Skeletal muscle tissue (tissue), 3 donors: ENCODE measurements at regions not wholly inside any gene's neighbourhood (a gene's known extent, or its start where the extent isn't known, plus 50 kb on each side); places are given as distances from the start of the nearest gene placed in this dataset.
"Not testable (repeated sequence)": the region's sequence is repeated elsewhere in the genome, so short reads cannot be mapped to it uniquely, and the experiment has no call there.

ENCODE experiments used
- H3K27ac ChIP-seq: one replicate; pipeline ENCODE4 v1.7.0; 2013; ENCODE audit warnings: mild to moderate bottlenecking, low read depth, low read length, inconsistent platforms
- H3K27me3 ChIP-seq, 3 donors: one replicate each; pipeline ENCODE4 v1.7.0; 2013; ENCODE audit warnings: low read length in 3 of 3; ENCODE audit not compliant: control insufficient read depth in 3 of 3, insufficient read depth in 3 of 3
- H3K36me3 ChIP-seq, 3 donors: one replicate each; pipeline ENCODE4 v1.7.0; 2013; ENCODE audit warnings: low read length in 3 of 3; ENCODE audit not compliant: control insufficient read depth in 3 of 3, insufficient read depth in 3 of 3
- H3K4me1 ChIP-seq, 3 donors: one replicate each; pipeline ENCODE4 v1.7.0; 2013; ENCODE audit warnings: low read length in 3 of 3, mild to moderate bottlenecking in 3 of 3; ENCODE audit not compliant: control insufficient read depth in 3 of 3, insufficient read depth in 3 of 3
- H3K4me3 ChIP-seq, 3 donors: one replicate each; pipeline ENCODE4 v1.7.0; 2013; ENCODE audit warnings: low read length in 3 of 3
- H3K9ac ChIP-seq, 3 donors: one replicate each; pipeline ENCODE4 v1.7.0; 2013; ENCODE audit warnings: low read length in 3 of 3, mild to moderate bottlenecking in 3 of 3, moderate library complexity in 2 of 3, low read depth in 1 of 3
- H3K9me3 ChIP-seq, 3 donors: one replicate each; pipeline ENCODE4 v1.7.0; 2013; ENCODE audit warnings: low read length in 3 of 3; ENCODE audit not compliant: control insufficient read depth in 3 of 3
- donor health status: Osteomylitis.

DNA sequence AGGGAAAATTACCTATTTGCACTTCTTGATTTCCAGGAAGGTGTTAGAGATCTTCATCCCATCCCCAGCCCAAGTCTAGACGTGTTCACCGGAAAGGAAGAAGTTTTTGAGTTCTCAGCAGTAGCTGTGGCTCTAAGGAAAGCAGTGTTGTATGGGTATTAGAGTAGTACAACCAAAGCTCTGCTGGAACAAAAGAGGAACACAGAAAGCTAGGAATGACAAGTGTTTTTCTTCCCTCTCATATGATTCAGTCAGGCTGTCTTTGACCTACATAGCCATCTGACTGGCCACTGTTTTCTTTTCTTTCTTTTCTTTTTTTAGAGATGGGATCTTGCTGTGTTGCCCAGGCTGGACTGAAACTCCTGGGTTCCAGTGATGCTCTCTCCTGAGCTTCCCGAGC is 82.7 kb upstream of the SLC39A10 start:
- no peaks in the 10 kb centered on the region for H3K4me1 ChIP-seq
- H3K9me3 ChIP-seq: no peaks in the 10 kb centered on the region
- H3K27me3 ChIP-seq: no peaks in the 10 kb centered on the region
- H3K36me3 ChIP-seq: no peaks in the 10 kb centered on the region
- H3K4me3 ChIP-seq: no peak overlapping the region
- no peak overlapping the region for H3K27ac ChIP-seq
- H3K9ac ChIP-seq: no peak overlapping the region

DNA sequence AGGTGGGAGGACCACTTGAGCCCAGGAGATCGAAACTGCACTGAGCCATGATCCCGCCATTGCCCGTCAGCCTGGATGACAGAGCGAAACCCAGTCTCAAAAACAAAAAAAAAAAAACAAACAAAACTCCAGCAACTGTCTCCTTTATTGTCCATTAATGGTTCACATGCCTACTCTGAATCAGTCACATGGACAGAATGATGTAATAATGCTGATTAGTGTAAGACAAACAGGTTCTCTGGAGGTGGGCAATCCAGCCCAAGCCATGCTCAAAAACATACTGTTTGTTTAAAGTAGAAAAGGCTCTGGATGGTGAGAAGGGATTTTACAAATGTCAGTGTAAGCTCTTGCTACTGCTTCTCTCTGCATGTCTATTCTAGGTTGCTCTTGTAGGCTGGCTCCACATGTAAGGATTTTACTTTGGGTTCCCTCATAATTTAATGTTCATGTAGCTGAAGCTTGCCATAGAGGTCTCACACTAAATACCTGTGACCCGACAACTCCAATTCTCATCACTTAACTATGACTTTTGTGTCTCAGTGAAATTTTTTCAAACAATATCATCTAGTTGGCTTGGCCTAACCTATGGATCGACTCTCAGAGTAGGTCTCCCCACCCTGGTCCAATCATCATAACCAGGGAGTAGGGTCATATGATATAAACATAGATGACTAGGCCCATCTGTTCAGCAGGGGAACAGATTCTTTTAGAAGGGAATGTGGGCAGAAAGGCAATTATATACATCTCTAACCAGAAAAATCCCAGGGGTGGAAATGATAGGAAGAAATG is 83.9 kb upstream of the SLC39A10 start:
- Histone ChIP-seq H3K27ac (no peak overlapping the region), H3K4me1 (no peaks in the 10 kb centered on the region), H3K36me3 (no peaks in the 10 kb centered on the region), H3K9ac (no peak overlapping the region), H3K9me3 (no peaks in the 10 kb centered on the region), H3K27me3 (no peaks in the 10 kb centered on the region), H3K4me3 (no peak overlapping the region)

DNA sequence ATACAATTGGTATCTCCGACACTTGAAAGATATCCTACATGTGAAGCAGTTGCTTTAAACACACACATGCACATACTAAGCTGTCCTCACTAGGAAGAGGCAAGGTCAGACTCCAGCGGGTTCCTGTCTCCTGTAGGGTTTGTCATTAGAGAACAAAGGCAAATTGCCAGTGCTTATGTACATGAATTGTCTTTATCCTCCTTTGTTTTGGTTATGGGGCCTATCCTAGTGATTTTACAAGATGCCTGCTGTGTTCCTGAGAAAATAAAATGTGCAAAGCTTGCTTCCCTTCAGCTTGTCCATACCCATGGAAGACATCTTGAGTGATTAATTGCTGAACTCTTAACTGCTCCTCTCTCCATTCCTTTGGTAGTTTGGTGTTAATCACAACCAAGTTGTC is 86.7 kb upstream of the SLC39A10 start:
- Histone ChIP-seq H3K4me1 (no peaks in the 10 kb centered on the region), H3K27ac (no peak overlapping the region), H3K27me3 (no peaks in the 10 kb centered on the region), H3K9me3 (no peaks in the 10 kb centered on the region), H3K4me3 (no peak overlapping the region), H3K9ac (no peak overlapping the region), H3K36me3 (no peaks in the 10 kb centered on the region)

DNA sequence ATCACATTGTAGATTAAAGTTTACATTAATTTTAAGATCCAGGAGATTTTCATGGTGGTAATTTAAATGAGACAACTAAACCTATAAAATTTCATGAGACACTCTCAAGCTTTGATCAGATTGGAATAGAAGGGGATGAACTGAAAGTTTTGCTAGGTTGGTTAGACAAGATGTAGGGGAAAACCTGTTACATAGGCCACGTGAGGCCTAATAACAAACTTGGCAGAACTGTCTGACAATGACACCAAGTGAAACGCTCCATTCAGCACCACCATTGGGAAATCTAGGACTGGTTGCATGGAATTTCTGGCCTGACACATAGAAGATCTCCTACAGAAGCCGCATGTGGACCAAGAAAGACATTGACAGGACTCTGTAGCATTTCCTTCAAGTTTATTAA is 87.8 kb upstream of the SLC39A10 start:
- H3K27ac ChIP-seq: no peak overlapping the region
- H3K27me3 ChIP-seq: no peaks in the 10 kb centered on the region
- no peaks in the 10 kb centered on the region for H3K4me1 ChIP-seq
- no peak overlapping the region for H3K9ac ChIP-seq
- H3K4me3 ChIP-seq: no peak overlapping the region
- H3K36me3 ChIP-seq: no peaks in the 10 kb centered on the region
- H3K9me3 ChIP-seq: no peaks in the 10 kb centered on the region

DNA sequence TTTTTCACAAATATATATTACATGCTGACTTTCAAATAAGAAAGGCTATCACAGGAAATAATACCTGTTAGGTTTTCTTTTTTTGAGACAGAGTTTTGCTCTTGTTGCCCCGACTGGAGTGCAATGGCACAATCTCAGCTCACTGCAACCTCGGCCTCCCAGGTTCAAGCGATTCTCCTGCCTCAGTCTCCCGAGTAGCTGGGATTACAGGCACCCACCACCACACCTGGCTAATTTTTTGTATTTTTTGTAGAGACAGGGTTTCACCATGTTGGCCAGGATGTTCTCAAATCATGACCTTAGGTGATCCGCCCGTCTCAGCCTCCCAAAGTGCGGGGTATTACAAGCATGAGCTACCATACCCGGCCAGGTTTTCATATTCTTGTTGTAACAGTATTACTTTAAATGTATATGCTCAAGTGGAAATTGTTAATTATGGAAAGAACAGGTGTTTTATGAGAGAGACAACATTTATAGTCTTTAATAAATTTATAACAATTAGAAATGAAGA is 92.3 kb upstream of the SLC39A10 start:
- H3K27ac ChIP-seq, H3K27me3 ChIP-seq, H3K4me3 ChIP-seq, H3K9ac ChIP-seq, H3K9me3 ChIP-seq, H3K4me1 ChIP-seq, H3K36me3 ChIP-seq: not testable (repeated sequence)

DNA sequence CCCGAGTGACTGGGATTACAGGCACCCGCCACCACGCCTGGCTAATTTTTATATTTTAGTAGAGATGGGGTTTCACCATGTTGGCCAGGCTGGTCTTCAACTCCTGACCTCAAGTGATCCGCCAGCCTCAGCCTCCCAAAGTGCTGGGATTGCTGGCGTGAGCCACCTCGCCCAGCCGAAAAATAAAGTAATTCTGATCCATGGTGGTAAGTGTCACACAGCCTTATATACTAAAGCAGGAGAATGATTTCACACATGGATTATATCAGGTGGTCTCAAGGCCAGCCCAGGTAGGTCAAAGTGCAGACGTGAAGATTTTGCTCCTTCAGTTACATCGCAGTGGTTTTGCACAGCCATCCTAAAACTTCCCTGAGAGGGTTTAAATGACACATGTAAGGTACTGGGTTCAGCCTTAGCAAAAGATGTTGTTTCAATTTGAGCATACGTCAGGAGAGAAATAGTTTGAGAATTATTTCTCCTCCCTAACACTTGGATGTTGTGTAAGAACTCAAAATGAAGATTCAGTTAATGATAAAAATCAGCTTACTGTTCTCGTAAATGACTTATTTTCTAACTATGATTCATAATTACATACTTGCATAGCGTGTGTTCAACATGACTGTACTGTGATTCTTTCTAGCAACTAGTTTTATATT is 93.0 kb upstream of the SLC39A10 start:
- H3K4me1 ChIP-seq: no peaks in the 10 kb centered on the region
- no peak overlapping the region for H3K4me3 ChIP-seq
- H3K9ac ChIP-seq: no peak overlapping the region
- H3K36me3 ChIP-seq: no peaks in the 10 kb centered on the region
- H3K27ac ChIP-seq: no peak overlapping the region
- H3K27me3 ChIP-seq: no peaks in the 10 kb centered on the region
- H3K9me3 ChIP-seq: no peaks in the 10 kb centered on the region

DNA sequence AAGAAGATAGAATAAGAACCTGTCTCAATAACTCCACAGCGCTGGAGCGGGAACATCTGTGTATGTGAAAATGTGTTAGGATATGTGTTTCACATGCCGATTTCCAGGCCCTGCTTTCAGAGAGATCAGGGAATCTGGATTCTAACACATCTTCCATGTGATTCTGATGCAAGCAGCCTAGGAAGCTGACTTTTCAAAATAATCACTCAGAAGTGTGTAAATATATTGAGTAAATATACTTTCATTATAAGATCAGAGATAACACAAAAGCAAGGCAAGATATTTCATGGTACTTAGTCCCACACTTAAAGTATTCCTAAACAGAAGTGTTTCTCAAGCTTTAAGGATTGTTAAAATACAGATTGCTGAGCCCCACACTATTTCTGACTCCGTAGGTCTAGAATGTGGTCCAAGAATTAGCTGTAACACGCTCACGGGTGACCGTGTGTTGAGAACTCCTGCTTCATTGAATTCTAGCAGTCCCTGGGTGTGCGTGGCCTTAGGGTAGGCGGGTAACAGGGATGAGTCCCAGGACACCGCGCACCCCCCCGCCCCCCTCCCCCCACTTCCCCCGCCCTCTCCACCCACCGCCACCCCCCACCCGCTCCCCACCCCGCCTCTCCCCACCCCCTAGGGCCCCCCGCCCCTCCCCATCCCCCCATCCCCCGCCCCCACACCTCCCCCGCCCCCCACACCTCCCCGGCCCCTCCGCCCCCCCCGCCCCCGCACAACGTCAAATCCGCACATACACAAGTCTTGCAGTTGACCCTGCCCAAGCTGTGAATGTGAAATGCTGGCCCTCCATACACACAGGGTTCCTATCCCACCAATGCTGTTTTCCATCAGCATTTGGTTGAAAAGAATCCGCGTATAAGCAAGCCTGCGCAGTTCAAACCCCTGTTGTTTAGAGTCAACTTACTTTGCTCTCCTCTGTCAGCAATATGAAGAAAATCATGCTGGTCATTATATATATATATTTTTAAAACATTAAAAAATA is 94.2 kb upstream of the SLC39A10 start:
- Histone ChIP-seq H3K4me1 (no peaks in the 10 kb centered on the region), H3K27me3 (no peaks in the 10 kb centered on the region), H3K9ac (no peak overlapping the region), H3K9me3 (no peaks in the 10 kb centered on the region), H3K27ac (no peak overlapping the region), H3K4me3 (no peak overlapping the region), H3K36me3 (no peaks in the 10 kb centered on the region)

DNA sequence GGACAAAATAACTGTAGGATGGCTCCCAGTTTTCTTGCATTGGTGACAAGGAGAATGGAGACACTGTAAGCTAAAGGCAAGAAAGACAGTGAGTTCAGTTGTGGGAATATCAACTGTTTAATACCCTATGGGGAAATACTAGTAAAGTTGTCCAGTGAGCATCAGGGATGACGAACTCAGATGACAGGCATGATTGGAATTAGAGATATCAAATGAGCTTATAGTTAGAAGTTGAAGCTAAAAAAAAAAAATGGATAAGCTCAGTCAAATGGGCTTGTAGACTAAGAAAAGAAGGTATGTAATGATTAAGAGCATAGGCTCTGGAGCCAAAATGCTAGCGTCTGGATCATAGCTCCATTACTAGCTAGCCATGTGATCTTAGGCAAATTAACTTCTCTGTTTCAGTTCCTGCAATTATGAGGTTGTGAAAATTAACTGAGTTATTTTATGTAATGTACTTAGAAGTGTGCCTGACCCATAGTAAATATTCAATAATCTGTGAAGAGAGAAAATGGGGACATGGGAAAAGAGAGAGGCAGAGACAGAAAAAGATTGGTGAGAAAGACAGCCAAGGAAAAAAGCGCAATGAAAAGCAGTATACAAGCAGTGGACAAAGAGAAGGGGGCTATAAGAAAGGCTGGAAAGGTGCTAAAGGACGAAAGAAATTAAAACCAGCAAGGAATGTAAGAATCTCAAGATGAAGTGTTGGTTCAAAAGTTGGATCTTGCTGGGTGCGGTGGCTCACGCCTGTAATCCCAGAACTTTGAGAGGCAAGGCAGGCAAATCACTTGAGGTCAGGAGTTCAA is 95.7 kb upstream of the SLC39A10 start:
- Histone ChIP-seq H3K27me3 (no peaks in the 10 kb centered on the region), H3K9ac (no peak overlapping the region), H3K4me1 (no peaks in the 10 kb centered on the region)

DNA sequence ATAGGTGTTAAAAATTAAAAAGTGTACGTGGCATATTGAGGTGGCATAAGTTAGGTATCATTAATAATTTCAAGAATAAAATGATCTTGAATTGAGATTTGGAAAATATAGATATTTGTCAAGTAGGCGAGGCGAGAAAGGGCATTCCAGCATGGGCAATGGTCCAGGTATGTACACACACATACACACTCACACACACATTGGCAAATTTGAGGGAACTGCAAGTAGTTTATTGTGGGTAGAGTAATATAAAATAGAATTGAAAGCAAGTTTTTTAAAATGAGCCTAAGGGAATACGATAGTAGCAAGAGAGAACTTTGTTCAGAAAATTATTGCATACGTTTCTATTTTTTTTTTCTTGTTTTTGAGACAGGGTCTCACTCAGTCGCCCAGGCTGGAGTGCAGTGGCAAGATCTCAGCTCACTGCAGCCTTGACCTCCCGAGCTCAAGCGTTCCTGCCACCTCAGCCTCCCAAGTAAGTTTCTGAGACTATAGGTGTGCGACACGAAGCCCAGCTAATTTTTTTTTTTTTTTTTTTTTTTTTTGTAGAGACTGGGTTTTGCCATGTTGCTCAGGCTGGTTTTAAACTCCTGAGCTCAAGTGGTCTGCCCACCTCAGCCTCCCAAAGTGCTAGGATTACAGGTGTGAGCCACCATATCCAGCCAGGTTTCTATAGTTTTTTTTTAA is 96.7 kb upstream of the SLC39A10 start:
- Histone ChIP-seq H3K36me3 (no peaks in the 10 kb centered on the region), H3K27ac (no peak overlapping the region), H3K27me3 (no peaks in the 10 kb centered on the region), H3K9ac (no peak overlapping the region), H3K4me3 (no peak overlapping the region), H3K9me3 (no peaks in the 10 kb centered on the region), H3K4me1 (no peaks in the 10 kb centered on the region)

More for the DNA sequence above, 95.7 kb upstream of the SLC39A10 start:
- Histone ChIP-seq H3K27ac (no peak overlapping the region), H3K9me3 (no peaks in the 10 kb centered on the region), H3K36me3 (no peaks in the 10 kb centered on the region), H3K4me3 (no peak overlapping the region)
